Astrocyte (in vitro differentiated cells and primary cell): ENCODE measurements at regions not wholly inside any gene's neighbourhood (a gene's known extent, or its start where the extent isn't known, plus 50 kb on each side); places are given as distances from the start of the nearest gene placed in this dataset.

Source experiments
- CTCF ChIP-seq: IDR thresholded peaks from 2 replicates; pipeline ENCODE4 v1.5.1; 2011; ENCODE audit warnings: low read depth, mild to moderate bottlenecking, inconsistent platforms, low read length, moderate library complexity; ENCODE audit not compliant: insufficient read depth
- EZH2 ChIP-seq: IDR thresholded peaks from 2 replicates; pipeline ENCODE4 v1.6.1; 2012; ENCODE audit warnings: mild to moderate bottlenecking, low read length, inconsistent platforms; ENCODE audit not compliant: insufficient read depth

GRCh38 chr9:38183994-38184568 lies 115.1 kb upstream of the SHB start:
- TF ChIP-seq CTCF = no peak
- TF ChIP-seq EZH2 = no peak
